Thyroid gland (tissue), 4 donors: ENCODE measurements at regions not wholly inside any gene's neighbourhood (a gene's known extent, or its start where the extent isn't known, plus 50 kb on each side); places are given as distances from the start of the nearest gene placed in this dataset.
A peak's percentile ranks its signal among the peaks of the same experiment; 100 is the strongest.

Experiments used
- DNase-seq, 2 donors: peaks; one replicate each; pipeline ENCODE4 v3.0.0-alpha.2; 2019
- H3K27ac ChIP-seq, 3 donors: fragments of 200-600 bp; sonication (generic); 1 replicate in 2 of 3; 2 replicates in 1 of 3; pipeline ENCODE4 v1.5.1; 2016 to 2019; ENCODE audit warnings: mild to moderate bottlenecking in 1 of 3, moderate library complexity in 1 of 3
- H3K27me3 ChIP-seq: fragments of 200-600 bp; sonication (generic); one replicate; pipeline ENCODE4 v1.5.1; 2019
- H3K36me3 ChIP-seq, 2 donors: fragments of 200-600 bp; sonication (generic); one replicate each; pipeline ENCODE4 v1.5.1; 2016 to 2019
- H3K4me1 ChIP-seq, 2 donors: fragments of 200-600 bp; sonication (generic); one replicate each; pipeline ENCODE4 v1.5.1; 2017 to 2019
- H3K4me3 ChIP-seq, 3 donors: fragments of 200-600 bp; sonication (generic); replicated peaks in 1 of 3; 1 replicate in 2 of 3; 2 replicates in 1 of 3; pipeline ENCODE4 v1.5.1; 2016; ENCODE audit warnings: mild to moderate bottlenecking in 1 of 3
- H3K9me3 ChIP-seq: fragments of 200-600 bp; sonication (generic); one replicate; pipeline ENCODE4 v1.5.1; 2017
- CTCF ChIP-seq, 6 experiments: fragments of 200-600 bp in 3 of 6; fragments of 450-650 bp in 3 of 6; sonication (generic) in 3 of 6; IDR thresholded peaks; one replicate each; pipeline ENCODE4 v1.5.1; 2016 to 2019; ENCODE audit warnings: antibody characterized with exemption in 6 of 6, mild to moderate bottlenecking in 2 of 6, inconsistent platforms in 1 of 6, moderate library complexity in 1 of 6
- POLR2A ChIP-seq, 2 donors: fragments of 450-650 bp; IDR thresholded peaks; one replicate each; pipeline ENCODE4 v1.6.1; 2017; ENCODE audit warnings: antibody characterized with exemption in 2 of 2, mild to moderate bottlenecking in 2 of 2, moderate library complexity in 1 of 2
- WGBS, 2 donors: methylation state at CpG; one replicate each; pipeline ENCODE4 v1.1.5; 2017; 5-methylcytosine and 5-hydroxymethylcytosine counted together
- intact Hi-C: fragments of 100-400 bp; cut with DNase I; formaldehyde crosslinking; loops from one replicate; pipeline ENCODE4 v1.15.1; 2023

GRCh38 chr4:128468123-128468989, 180.7 kb upstream of the PGRMC2 start:
- peak; percentile 80 to 88 for DNase-seq
- intact Hi-C loops, result no loop called here
- peak overlapping the region; percentile 79 to 96 (median 82) for H3K27ac ChIP-seq
- no peak for TF ChIP-seq CTCF (IDR thresholded peaks at IDR 0.05)
- peak in 1 of 2 donors; percentile 56 for TF ChIP-seq POLR2A (IDR thresholded peaks at IDR 0.05)
- no peaks in the 10 kb centered on the region for H3K27me3 ChIP-seq
- H3K9me3 ChIP-seq, result no peaks in the 10 kb centered on the region
- 23 to 24% methylated on average over 6 of the region's 6 CpGs for WGBS, 2 donors
- no peaks in the 10 kb centered on the region for H3K36me3 ChIP-seq
- H3K4me3 ChIP-seq, result no peak overlapping the region
- H3K4me1 ChIP-seq, result peaks cover 13 to 15% of the 10 kb centered on the region in 2 donors

- TF ChIP-seq POLR2A (IDR thresholded peaks at IDR 0.05), result no peak
- no peak for TF ChIP-seq CTCF (IDR thresholded peaks at IDR 0.05)
- Histone ChIP-seq H3K4me3 (no peak overlapping the region), H3K27ac (no peak overlapping the region), H3K4me1 (peaks cover 13 to 22% of the 10 kb centered on the region in 2 donors), H3K27me3 (no peaks in the 10 kb centered on the region), H3K36me3 (no peaks in the 10 kb centered on the region), H3K9me3 (no peaks in the 10 kb centered on the region)
- 49% methylated on average over 2 of the region's 2 CpGs for WGBS, 2 donors
- no peak for DNase-seq
- intact Hi-C loops, result no loop called here
These were observed 177.9 kb upstream of the PGRMC2 start for GRCh38 chr4:128465523-128465922.

- Histone ChIP-seq H3K36me3 (no peaks in the 10 kb centered on the region), H3K4me1 (peaks cover 5 to 12% of the 10 kb centered on the region in 2 donors), H3K27me3 (no peaks in the 10 kb centered on the region), H3K9me3 (no peaks in the 10 kb centered on the region), H3K4me3 (no peak overlapping the region), H3K27ac (no peak overlapping the region)
- intact Hi-C loops, result no loop called here
- 91 to 98% methylated on average over 2 of the region's 2 CpGs for WGBS, 2 donors
- no peak for DNase-seq
- TF ChIP-seq CTCF (IDR thresholded peaks at IDR 0.05) (no peak), POLR2A (IDR thresholded peaks at IDR 0.05) (no peak)
These were observed 175.4 kb upstream of the PGRMC2 start for GRCh38 chr4:128463006-128463405.

- H3K9me3 ChIP-seq, result no peaks in the 10 kb centered on the region
- intact Hi-C loops, result no loop called here
These were observed 174.6 kb upstream of the PGRMC2 start for GRCh38 chr4:128462103-128462783.

More at GRCh38 chr4:128462103-128462783, 174.6 kb upstream of the PGRMC2 start:
- no peak overlapping the region for H3K4me3 ChIP-seq
- H3K27me3 ChIP-seq, result no peaks in the 10 kb centered on the region
- DNase-seq, result no peak
- H3K36me3 ChIP-seq, result no peaks in the 10 kb centered on the region
- no peak overlapping the region for H3K27ac ChIP-seq
- 89 to 90% methylated on average over 8 of the region's 8 CpGs for WGBS, 2 donors
- TF ChIP-seq POLR2A (IDR thresholded peaks at IDR 0.05) (no peak), CTCF (IDR thresholded peaks at IDR 0.05) (no peak)
- H3K4me1 ChIP-seq, result peaks cover 0 to 6% of the 10 kb centered on the region in 2 donors
